ENCODE measurements at regions not wholly inside any gene's neighbourhood (a gene's known extent, or its start where the extent isn't known, plus 50 kb on each side); places are given as distances from the start of the nearest gene placed in this dataset.

DNA sequence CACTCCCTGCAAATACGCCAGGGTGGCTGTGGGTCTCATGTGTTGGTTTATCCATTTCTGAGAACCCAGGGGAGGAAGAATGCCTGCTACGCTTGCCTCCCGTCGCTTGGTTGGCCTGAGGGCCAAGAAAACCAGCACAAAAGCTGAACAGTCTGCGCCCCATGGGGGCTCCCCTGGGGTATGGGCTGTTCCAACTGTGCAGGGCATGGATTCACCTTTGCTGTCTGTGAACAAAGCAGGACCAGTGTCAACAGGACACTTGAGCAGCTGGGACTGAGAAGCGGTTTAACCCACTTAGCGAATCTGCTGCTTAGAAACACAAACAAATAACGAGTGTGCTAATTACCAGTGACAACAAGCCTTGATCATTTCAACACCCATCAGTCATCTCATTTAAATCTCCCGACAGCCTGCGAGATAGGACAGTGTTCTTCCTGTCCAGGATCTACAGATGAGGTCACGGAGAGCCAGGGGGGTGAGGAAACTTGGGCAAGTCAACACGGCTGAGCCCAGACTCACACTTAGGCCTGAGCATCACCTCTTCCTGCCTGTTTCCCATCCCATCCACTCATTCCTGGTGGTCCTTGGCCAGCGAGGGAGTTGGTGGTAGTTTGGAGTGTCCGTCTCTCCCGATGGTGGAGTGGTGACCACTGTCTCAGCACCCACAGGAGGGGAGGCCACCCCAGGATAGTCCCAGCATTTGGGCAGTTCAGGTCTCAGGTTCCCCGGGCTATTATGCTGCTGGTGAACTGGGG is 111.6 kb upstream of the HAAO start:
- no peak overlapping the region for H3K27ac ChIP-seq (ENCODE audit: low read length)
- H3K27me3 ChIP-seq (ENCODE audit: control insufficient read depth, insufficient read depth, low read length), result no peaks in the 10 kb centered on the region
- DNase-seq (ENCODE audit: low read depth, low spot score) (no peak), ATAC-seq (no peak)
- peaks cover 15% of the 10 kb centered on the region for H3K4me1 ChIP-seq (ENCODE audit: control insufficient read depth, insufficient read depth, low read length)
- in situ Hi-C loops (cut with HindIII; ENCODE audit: low pct_unique_long_range_greater_than_20kb, low sequenced_read_pairs), result no loop called here
- H3K4me3 ChIP-seq (ENCODE audit: low read depth in 2 of 2, low read length in 2 of 2), result no peak overlapping the region
- TF ChIP-seq, protein P1, sequence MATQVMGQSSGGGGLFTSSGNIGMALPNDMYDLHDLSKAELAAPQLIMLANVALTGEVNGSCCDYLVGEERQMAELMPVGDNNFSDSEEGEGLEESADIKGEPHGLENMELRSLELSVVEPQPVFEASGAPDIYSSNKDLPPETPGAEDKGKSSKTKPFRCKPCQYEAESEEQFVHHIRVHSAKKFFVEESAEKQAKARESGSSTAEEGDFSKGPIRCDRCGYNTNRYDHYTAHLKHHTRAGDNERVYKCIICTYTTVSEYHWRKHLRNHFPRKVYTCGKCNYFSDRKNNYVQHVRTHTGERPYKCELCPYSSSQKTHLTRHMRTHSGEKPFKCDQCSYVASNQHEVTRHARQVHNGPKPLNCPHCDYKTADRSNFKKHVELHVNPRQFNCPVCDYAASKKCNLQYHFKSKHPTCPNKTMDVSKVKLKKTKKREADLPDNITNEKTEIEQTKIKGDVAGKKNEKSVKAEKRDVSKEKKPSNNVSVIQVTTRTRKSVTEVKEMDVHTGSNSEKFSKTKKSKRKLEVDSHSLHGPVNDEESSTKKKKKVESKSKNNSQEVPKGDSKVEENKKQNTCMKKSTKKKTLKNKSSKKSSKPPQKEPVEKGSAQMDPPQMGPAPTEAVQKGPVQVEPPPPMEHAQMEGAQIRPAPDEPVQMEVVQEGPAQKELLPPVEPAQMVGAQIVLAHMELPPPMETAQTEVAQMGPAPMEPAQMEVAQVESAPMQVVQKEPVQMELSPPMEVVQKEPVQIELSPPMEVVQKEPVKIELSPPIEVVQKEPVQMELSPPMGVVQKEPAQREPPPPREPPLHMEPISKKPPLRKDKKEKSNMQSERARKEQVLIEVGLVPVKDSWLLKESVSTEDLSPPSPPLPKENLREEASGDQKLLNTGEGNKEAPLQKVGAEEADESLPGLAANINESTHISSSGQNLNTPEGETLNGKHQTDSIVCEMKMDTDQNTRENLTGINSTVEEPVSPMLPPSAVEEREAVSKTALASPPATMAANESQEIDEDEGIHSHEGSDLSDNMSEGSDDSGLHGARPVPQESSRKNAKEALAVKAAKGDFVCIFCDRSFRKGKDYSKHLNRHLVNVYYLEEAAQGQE (IDR thresholded peaks at IDR 0.05; ENCODE audit: insufficient read depth in 1 of 2, low read depth in 2 of 2, low read length in 1 of 2), result no peak
- TF ChIP-seq TCF7L2 (IDR thresholded peaks at IDR 0.05; ENCODE audit: low read depth, low read length), result no peak
- no peak for TF ChIP-seq SIN3A (IDR thresholded peaks at IDR 0.05; ENCODE audit: borderline replicate concordance, insufficient read depth, low read depth, low read length)
- TF ChIP-seq, protein P2, sequence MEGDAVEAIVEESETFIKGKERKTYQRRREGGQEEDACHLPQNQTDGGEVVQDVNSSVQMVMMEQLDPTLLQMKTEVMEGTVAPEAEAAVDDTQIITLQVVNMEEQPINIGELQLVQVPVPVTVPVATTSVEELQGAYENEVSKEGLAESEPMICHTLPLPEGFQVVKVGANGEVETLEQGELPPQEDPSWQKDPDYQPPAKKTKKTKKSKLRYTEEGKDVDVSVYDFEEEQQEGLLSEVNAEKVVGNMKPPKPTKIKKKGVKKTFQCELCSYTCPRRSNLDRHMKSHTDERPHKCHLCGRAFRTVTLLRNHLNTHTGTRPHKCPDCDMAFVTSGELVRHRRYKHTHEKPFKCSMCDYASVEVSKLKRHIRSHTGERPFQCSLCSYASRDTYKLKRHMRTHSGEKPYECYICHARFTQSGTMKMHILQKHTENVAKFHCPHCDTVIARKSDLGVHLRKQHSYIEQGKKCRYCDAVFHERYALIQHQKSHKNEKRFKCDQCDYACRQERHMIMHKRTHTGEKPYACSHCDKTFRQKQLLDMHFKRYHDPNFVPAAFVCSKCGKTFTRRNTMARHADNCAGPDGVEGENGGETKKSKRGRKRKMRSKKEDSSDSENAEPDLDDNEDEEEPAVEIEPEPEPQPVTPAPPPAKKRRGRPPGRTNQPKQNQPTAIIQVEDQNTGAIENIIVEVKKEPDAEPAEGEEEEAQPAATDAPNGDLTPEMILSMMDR (IDR thresholded peaks at IDR 0.05), result no peak
- TF ChIP-seq POLR2AphosphoS5 (IDR thresholded peaks at IDR 0.05; ENCODE audit: low read depth, low read length), result no peak
- H3K9me3 ChIP-seq (ENCODE audit: control insufficient read depth, insufficient read depth, low read depth, low read length), result no peaks in the 10 kb centered on the region
- POLR2A ChIA-PET, result no interaction called here
- CTCF ChIA-PET, result no interaction called here
- intact Hi-C loops (cut with micrococcal nuclease; ENCODE audit: unreplicated experiment), result no loop called here
- no peaks in the 10 kb centered on the region for H3K36me3 ChIP-seq (ENCODE audit: control insufficient read depth, insufficient read depth, low read length)
- BruUV-seq (replicated peaks), result no TSS peak

DNA sequence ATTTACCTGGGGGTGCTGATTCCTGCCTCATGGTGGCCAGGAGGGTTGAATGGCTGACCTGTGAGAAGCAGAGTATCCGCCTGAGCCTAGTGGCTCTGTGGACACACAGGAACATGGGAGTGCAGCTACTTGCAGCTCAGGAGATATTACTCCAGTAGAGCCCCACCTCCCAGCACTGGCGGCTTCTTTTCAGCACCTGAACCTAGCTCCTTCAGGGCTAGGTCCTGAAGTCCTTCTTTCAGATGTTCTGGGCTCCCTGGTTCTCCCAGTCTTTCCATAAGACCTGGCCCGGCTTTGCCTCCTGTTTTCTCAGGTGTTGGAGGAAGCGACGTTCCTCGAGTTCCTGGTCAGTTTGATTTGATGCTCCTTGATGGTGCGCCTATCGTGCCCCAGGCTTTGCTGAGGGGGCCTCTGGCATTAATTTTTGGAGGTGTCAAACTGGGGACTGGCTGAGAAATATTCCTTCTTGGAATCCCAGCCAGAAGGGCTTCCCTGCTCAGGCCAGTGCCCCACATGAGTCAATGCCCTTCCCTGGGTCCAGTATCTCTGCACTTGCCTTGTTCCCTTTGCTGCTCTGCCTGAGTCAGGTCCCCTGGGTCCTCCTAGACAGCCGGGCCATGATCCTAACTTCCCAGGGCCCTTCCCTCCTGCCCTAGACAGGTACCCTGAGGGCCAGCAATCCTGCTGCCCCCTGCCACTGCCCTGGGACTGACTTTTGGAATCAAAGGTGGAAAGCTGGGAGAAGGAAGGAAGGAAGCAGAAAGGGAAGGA is 110.7 kb upstream of the HAAO start:
- TF ChIP-seq, protein P2 (IDR thresholded peaks at IDR 0.05), result no peak
- TF ChIP-seq POLR2AphosphoS5 (IDR thresholded peaks at IDR 0.05; ENCODE audit: low read depth, low read length) (no peak), SIN3A (IDR thresholded peaks at IDR 0.05; ENCODE audit: borderline replicate concordance, insufficient read depth, low read depth, low read length) (no peak), TCF7L2 (IDR thresholded peaks at IDR 0.05; ENCODE audit: low read depth, low read length) (no peak)
- TF ChIP-seq, protein P1 (IDR thresholded peaks at IDR 0.05; ENCODE audit: insufficient read depth in 1 of 2, low read depth in 2 of 2, low read length in 1 of 2), result no peak
- Histone ChIP-seq H3K36me3 (ENCODE audit: control insufficient read depth, insufficient read depth, low read length) (no peaks in the 10 kb centered on the region), H3K4me1 (ENCODE audit: control insufficient read depth, insufficient read depth, low read length) (peaks cover 15% of the 10 kb centered on the region), H3K4me3 (ENCODE audit: low read depth in 2 of 2, low read length in 2 of 2) (no peak overlapping the region), H3K9me3 (ENCODE audit: control insufficient read depth, insufficient read depth, low read depth, low read length) (no peaks in the 10 kb centered on the region), H3K27me3 (ENCODE audit: control insufficient read depth, insufficient read depth, low read length) (no peaks in the 10 kb centered on the region), H3K27ac (ENCODE audit: low read length) (no peak overlapping the region)
- intact Hi-C loops (cut with micrococcal nuclease; ENCODE audit: unreplicated experiment) (no loop called here), in situ Hi-C loops (cut with HindIII; ENCODE audit: low pct_unique_long_range_greater_than_20kb, low sequenced_read_pairs) (no loop called here)
- POLR2A ChIA-PET, result no interaction called here
- BruUV-seq (replicated peaks), result no TSS peak
- DNase-seq (ENCODE audit: low read depth, low spot score), result no peak
- ATAC-seq, result no peak
- CTCF ChIA-PET, result no interaction called here

Data from Panc1 (cell line).